ENCODE measurements at regions not wholly inside any gene's neighbourhood (a gene's known extent, or its start where the extent isn't known, plus 50 kb on each side); places are given as distances from the start of the nearest gene placed in this dataset.

- no TSS peak for BruUV-seq (replicated peaks)
- POLR2A ChIA-PET = no interaction called here
- H3K4me1 ChIP-seq (ENCODE audit: control insufficient read depth, insufficient read depth, low read length) = no peaks in the 10 kb centered on the region
- DNase-seq (ENCODE audit: low read depth, low spot score) (no peak), ATAC-seq (no peak)
- no peak overlapping the region for H3K27ac ChIP-seq (ENCODE audit: low read length)
- in situ Hi-C loops (cut with HindIII; ENCODE audit: low pct_unique_long_range_greater_than_20kb, low sequenced_read_pairs) (no loop called here), intact Hi-C loops (cut with micrococcal nuclease; ENCODE audit: unreplicated experiment) (no loop called here)
- no peaks in the 10 kb centered on the region for H3K27me3 ChIP-seq (ENCODE audit: control insufficient read depth, insufficient read depth, low read length)
- CTCF ChIA-PET = interaction anchor here (0.6 kb wide), 1 partner anchor 46 kb away, joined by 4 read pairs; no protein-coding TSS in a partner anchor
- no peaks in the 10 kb centered on the region for H3K9me3 ChIP-seq (ENCODE audit: control insufficient read depth, insufficient read depth, low read depth, low read length)
- TF ChIP-seq REST (IDR thresholded peaks at IDR 0.05; ENCODE audit: insufficient read depth in 1 of 2, low read depth in 2 of 2, low read length in 1 of 2) = no peak
- no peak for TF ChIP-seq SIN3A (IDR thresholded peaks at IDR 0.05; ENCODE audit: borderline replicate concordance, insufficient read depth, low read depth, low read length)
- TF ChIP-seq POLR2AphosphoS5 (IDR thresholded peaks at IDR 0.05; ENCODE audit: low read depth, low read length) = no peak
- no peak for TF ChIP-seq TCF7L2 (IDR thresholded peaks at IDR 0.05; ENCODE audit: low read depth, low read length)
- no peak for TF ChIP-seq CTCF (IDR thresholded peaks at IDR 0.05)
- no peak overlapping the region for H3K4me3 ChIP-seq (ENCODE audit: low read depth in 2 of 2, low read length in 2 of 2)
- no peaks in the 10 kb centered on the region for H3K36me3 ChIP-seq (ENCODE audit: control insufficient read depth, insufficient read depth, low read length)
Measured at GRCh38 chr2:217362286-217362685, 502.4 kb upstream of the TNP1 start.

GRCh38 chr2:217361483-217361880, 501.6 kb upstream of the TNP1 start:
- Histone ChIP-seq H3K4me1 (ENCODE audit: control insufficient read depth, insufficient read depth, low read length) (no peaks in the 10 kb centered on the region), H3K9me3 (ENCODE audit: control insufficient read depth, insufficient read depth, low read depth, low read length) (no peaks in the 10 kb centered on the region), H3K36me3 (ENCODE audit: control insufficient read depth, insufficient read depth, low read length) (no peaks in the 10 kb centered on the region), H3K4me3 (ENCODE audit: low read depth in 2 of 2, low read length in 2 of 2) (no peak overlapping the region), H3K27ac (ENCODE audit: low read length) (no peak overlapping the region), H3K27me3 (ENCODE audit: control insufficient read depth, insufficient read depth, low read length) (no peaks in the 10 kb centered on the region)
- DNase-seq (ENCODE audit: low read depth, low spot score) (no peak), ATAC-seq (no peak)
- ChIA-PET POLR2A (no interaction called here), CTCF (no interaction called here)
- intact Hi-C loops (cut with micrococcal nuclease; ENCODE audit: unreplicated experiment) = no loop called here
- in situ Hi-C loops (cut with HindIII; ENCODE audit: low pct_unique_long_range_greater_than_20kb, low sequenced_read_pairs) = no loop called here
- TF ChIP-seq REST (IDR thresholded peaks at IDR 0.05; ENCODE audit: insufficient read depth in 1 of 2, low read depth in 2 of 2, low read length in 1 of 2) = no peak
- TF ChIP-seq TCF7L2 (IDR thresholded peaks at IDR 0.05; ENCODE audit: low read depth, low read length) = no peak
- TF ChIP-seq SIN3A (IDR thresholded peaks at IDR 0.05; ENCODE audit: borderline replicate concordance, insufficient read depth, low read depth, low read length) = no peak
- TF ChIP-seq POLR2AphosphoS5 (IDR thresholded peaks at IDR 0.05; ENCODE audit: low read depth, low read length) = no peak
- TF ChIP-seq CTCF (IDR thresholded peaks at IDR 0.05) = no peak
- no TSS peak for BruUV-seq (replicated peaks)

Measured in Panc1 (cell line).